ENCODE measurements at regions not wholly inside any gene's neighbourhood (a gene's known extent, or its start where the extent isn't known, plus 50 kb on each side); places are given as distances from the start of the nearest gene placed in this dataset.

DNA sequence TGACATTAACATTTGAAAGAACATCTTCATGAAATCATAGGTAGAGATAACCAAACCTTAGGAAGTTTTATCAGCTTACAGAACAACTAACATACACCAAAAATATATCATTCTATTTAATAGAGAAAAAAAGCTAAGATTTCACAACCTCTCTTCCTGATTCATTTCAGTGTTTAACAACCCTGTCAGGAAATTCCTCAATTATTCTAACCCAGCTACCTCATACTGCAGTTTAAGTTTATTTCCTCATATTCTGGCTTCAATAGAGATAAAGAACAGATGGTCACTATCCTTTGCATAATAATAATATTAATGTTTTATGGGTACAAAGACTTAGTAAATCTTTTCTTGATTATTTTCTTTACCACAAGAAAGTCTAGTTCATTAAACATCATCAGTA lies 112.9 kb upstream of the HSF2 start (continued):
- no peak for TF ChIP-seq RELB (IDR thresholded peaks at IDR 0.05; ENCODE audit: low read depth)

GRCh38 chr6:122289762-122290539 lies 109.5 kb upstream of the HSF2 start:
- no peak for ATAC-seq
- BruUV-seq (replicated peaks), result no TSS peak
- TF ChIP-seq IRF5 (IDR thresholded peaks at IDR 0.05; ENCODE audit: borderline replicate concordance) (no peak), BCLAF1 (IDR thresholded peaks at IDR 0.05) (no peak), CREB1 (IDR thresholded peaks at IDR 0.05; ENCODE audit: low read depth) (no peak), NFIC (IDR thresholded peaks at IDR 0.05; ENCODE audit: low read depth, low read length) (no peak), ETV6 (conservative IDR thresholded peaks at IDR 0.05 in 1 of 2, IDR thresholded peaks at IDR 0.05 in 1 of 2; ENCODE audit: borderline replicate concordance in 1 of 2, low read depth in 1 of 2) (no peak), ZNF622 (IDR thresholded peaks at IDR 0.05) (no peak), RB1 (IDR thresholded peaks at IDR 0.05; ENCODE audit: borderline replicate concordance) (no peak), MEF2A (IDR thresholded peaks at IDR 0.05; ENCODE audit: insufficient read depth, low read depth, low read length) (no peak), MTA2 (IDR thresholded peaks at IDR 0.05; ENCODE audit: low read depth) (no peak), KLF5 (IDR thresholded peaks at IDR 0.05; ENCODE audit: partially characterized antibody) (no peak), CHD1 (IDR thresholded peaks at IDR 0.05; ENCODE audit: low read depth, low read length) (no peak)
- TF ChIP-seq, protein P1, sequence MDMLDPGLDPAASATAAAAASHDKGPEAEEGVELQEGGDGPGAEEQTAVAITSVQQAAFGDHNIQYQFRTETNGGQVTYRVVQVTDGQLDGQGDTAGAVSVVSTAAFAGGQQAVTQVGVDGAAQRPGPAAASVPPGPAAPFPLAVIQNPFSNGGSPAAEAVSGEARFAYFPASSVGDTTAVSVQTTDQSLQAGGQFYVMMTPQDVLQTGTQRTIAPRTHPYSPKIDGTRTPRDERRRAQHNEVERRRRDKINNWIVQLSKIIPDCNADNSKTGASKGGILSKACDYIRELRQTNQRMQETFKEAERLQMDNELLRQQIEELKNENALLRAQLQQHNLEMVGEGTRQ (IDR thresholded peaks at IDR 0.05; ENCODE audit: borderline replicate concordance, low read depth, low read length), result no peak

More at GRCh38 chr6:122289762-122290539, 109.5 kb upstream of the HSF2 start:
- ChIA-PET SMC1A (ENCODE audit: uncharacterized antibody, unreplicated experiment) (no interaction called here), CTCF (interaction anchor here (0.6 to 0.9 kb wide), 2 partner anchors 10 to 108 kb away, joined by 3 to 4 read pairs; no protein-coding TSS in a partner anchor), POLR2A (no interaction called here), RAD21 (ENCODE audit: unreplicated experiment) (no interaction called here)
- Histone ChIP-seq H3K79me2 (ENCODE audit: control insufficient read depth, insufficient read depth, low read length) (no peaks in the 10 kb centered on the region), H2AFZ (ENCODE audit: control insufficient read depth, low read depth, low read length) (no peak overlapping the region), H3K9me3 (replicated peaks; ENCODE audit: control insufficient read depth, insufficient read depth, low read length) (no peaks in the 10 kb centered on the region), H3K4me3 (no peak overlapping the region), H3K9ac (ENCODE audit: control insufficient read depth, insufficient read depth, low read length) (no peak overlapping the region), H3K27ac (ENCODE audit: control insufficient read depth, insufficient read depth) (no peak overlapping the region), H3K27me3 (replicated peaks in 1 of 2; ENCODE audit: control insufficient read depth in 2 of 2, insufficient read depth in 2 of 2, low read length in 1 of 2) (no peaks in the 10 kb centered on the region), H3K4me2 (ENCODE audit: control insufficient read depth, insufficient read depth) (no peak overlapping the region), H3K4me1 (ENCODE audit: control insufficient read depth, insufficient read depth, low read length) (no peaks in the 10 kb centered on the region), H3K36me3 (ENCODE audit: control insufficient read depth in 2 of 2, insufficient read depth in 2 of 2, low read length in 1 of 2) (no peaks in the 10 kb centered on the region), H4K20me1 (ENCODE audit: control insufficient read depth, insufficient read depth) (no peaks in the 10 kb centered on the region)
- intact Hi-C loops (cut with micrococcal nuclease; ENCODE audit: unreplicated experiment), result no loop called here
- 53% methylated on average over 4 of the region's 4 CpGs for WGBS (ENCODE audit: insufficient coverage, insufficient replicate concordance, low lambda C conversion rate, missing lambda C conversion rate)
- FAIRE-seq (no peak), DNase-seq (ENCODE audit: low read depth, low spot score) (no peak)
- in situ Hi-C loops (cut with MboI), result no loop called here

All from GM12878 (cell line).